Activated naive CD8-positive, alpha-beta T cell treated with anti-CD3 and anti-CD28 coated beads, Interleukin-2, amount 50 U/mL, for 24 hours (primary cell): ENCODE measurements at regions not wholly inside any gene's neighbourhood (a gene's known extent, or its start where the extent isn't known, plus 50 kb on each side); places are given as distances from the start of the nearest gene placed in this dataset.

Experiments
- ATAC-seq: fragments of 150-1000 bp; cut with Tn5 transposase; one replicate; pipeline ENCODE4 v1.10.0; 2021
- DNase-seq: peaks from one replicate; pipeline ENCODE4 v3.0.0; 2021
- H3K27ac Mint-ChIP-seq: one replicate; pipeline ENCODE4 v1.8.0; 2021; ENCODE audit warnings: mild to moderate bottlenecking, mixed read lengths
- H3K27me3 Mint-ChIP-seq: one replicate; pipeline ENCODE4 v1.8.0; 2021; ENCODE audit warnings: mixed read lengths
- H3K36me3 Mint-ChIP-seq: one replicate; pipeline ENCODE4 v1.8.0; 2021; ENCODE audit warnings: low read depth, mixed read lengths
- H3K4me1 Mint-ChIP-seq: one replicate; pipeline ENCODE4 v1.8.0; 2021; ENCODE audit warnings: mixed read lengths
- H3K4me3 Mint-ChIP-seq: one replicate; pipeline ENCODE4 v1.8.0; 2021; ENCODE audit warnings: mild to moderate bottlenecking, moderate library complexity, mixed read lengths
- H3K9me3 Mint-ChIP-seq: one replicate; pipeline ENCODE4 v1.8.0; 2021; ENCODE audit warnings: mixed read lengths

DNA sequence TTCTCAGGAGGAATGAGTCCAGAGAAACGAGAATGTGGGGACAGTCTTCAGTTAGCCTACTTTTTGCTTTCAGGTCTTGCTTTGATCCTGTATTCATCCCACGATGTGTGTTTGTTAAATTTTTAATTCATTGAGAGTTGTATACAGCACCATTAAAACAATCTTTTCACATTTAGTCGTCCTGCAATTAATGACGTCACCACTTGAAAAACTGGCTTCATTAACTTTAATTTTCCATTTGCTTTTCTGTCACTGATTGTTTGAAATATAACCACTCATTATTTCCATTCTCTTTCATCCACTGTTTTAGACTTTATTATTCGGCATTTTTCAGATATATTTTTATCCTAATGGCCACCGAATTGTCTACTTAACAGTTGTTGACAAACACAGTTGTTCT lies 146.9 kb downstream of the TFEC start:
- Mint-ChIP-seq H3K27ac (no peak overlapping the region), H3K9me3 (peaks cover 3% of the 10 kb centered on the region), H3K4me3 (no peak overlapping the region), H3K27me3 (no peaks in the 10 kb centered on the region), H3K4me1 (no peaks in the 10 kb centered on the region), H3K36me3 (no peaks in the 10 kb centered on the region)
- DNase-seq (no peak), ATAC-seq (no peak)

DNA sequence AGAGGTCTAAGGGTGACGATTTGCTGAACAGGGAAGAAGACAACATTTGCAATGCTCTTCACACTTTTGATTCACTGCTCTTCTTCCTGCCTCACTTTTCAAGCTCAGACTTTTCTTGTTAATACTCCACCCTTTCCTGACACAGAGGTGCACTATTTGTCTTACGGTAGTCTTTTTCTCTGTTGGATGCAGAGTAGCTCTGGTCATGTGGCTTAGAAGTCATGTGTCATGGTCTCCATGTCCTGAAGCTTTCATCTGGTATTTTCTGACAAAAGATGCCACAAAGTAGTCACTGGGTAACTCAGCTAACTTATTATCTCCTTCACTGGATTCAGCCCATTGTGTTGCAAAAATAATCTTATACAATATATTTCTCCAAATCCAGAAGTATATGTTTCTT lies 149.1 kb downstream of the TFEC start:
- ATAC-seq (no peak), DNase-seq (no peak)
- Mint-ChIP-seq H3K9me3 (no peaks in the 10 kb centered on the region), H3K4me1 (no peaks in the 10 kb centered on the region), H3K27ac (no peak overlapping the region), H3K4me3 (no peak overlapping the region), H3K36me3 (no peaks in the 10 kb centered on the region), H3K27me3 (no peaks in the 10 kb centered on the region)

DNA sequence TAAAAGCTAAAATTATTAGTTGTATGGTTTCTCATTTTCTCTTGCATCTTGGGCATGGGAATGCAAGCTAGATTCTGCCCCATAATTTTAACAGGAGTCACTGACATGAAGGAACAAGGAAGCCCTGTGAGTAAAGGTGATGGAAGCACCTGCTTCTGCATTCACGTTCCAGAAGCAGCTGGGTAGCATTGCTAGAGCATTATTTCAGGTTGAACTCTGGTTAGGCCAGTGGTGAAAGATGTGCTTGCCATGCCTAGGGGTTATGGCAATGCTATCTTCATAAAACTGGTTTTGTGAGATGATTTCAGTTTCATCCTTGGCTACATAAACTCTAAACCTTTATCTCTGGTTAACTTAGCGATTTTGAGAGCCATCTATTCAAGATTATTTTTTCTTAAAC lies 151.4 kb downstream of the TFEC start:
- DNase-seq = no peak
- Mint-ChIP-seq H3K4me3 (no peak overlapping the region), H3K4me1 (no peaks in the 10 kb centered on the region), H3K27ac (no peak overlapping the region), H3K36me3 (no peaks in the 10 kb centered on the region), H3K27me3 (no peaks in the 10 kb centered on the region), H3K9me3 (no peaks in the 10 kb centered on the region)
- no peak for ATAC-seq

DNA sequence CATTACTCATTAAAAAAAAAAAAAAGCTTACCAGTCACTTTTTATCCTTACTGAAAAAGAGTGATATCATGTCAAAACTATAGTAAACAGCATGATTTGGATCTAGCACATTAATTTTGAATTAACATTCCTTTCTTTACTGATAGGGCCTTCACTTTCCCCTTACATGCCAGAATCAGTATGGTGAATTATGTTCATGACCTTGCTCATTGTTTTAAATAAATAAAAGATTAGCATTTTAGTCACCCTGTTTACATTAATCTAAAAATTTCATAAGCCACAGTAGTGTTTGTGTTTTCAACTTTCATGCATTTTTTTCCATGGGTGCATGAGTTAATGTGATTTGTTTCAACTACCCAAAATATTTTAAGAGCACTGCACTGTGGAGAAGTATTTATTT lies 160.8 kb downstream of the TFEC start:
- Mint-ChIP-seq H3K36me3 (no peaks in the 10 kb centered on the region), H3K4me1 (no peaks in the 10 kb centered on the region)
- no peak for ATAC-seq

DNA sequence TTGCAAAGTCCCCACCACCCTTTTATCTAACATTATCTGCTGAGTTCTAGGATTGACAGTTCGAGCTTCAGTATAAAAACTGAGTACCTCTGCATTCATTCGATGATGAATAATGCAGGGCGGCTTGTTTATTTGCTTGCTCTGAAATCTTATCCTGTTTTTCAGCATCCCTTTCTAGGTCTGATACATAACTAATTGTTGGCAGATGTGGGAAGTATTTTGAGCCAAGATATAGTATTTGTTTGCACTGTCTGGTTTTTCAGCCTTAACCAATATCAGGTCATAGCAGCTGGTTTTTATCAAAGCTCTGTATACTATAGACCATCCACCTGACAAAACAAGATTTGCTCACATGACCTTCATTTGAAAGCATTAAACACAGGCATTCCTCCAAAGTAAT lies 161.4 kb downstream of the TFEC start:
- DNase-seq = no peak
- no peak for ATAC-seq

More for the DNA sequence above, 160.8 kb downstream of the TFEC start:
- DNase-seq = no peak
- Mint-ChIP-seq H3K4me3 (no peak overlapping the region), H3K27ac (no peak overlapping the region), H3K9me3 (no peaks in the 10 kb centered on the region), H3K27me3 (no peaks in the 10 kb centered on the region)

DNA sequence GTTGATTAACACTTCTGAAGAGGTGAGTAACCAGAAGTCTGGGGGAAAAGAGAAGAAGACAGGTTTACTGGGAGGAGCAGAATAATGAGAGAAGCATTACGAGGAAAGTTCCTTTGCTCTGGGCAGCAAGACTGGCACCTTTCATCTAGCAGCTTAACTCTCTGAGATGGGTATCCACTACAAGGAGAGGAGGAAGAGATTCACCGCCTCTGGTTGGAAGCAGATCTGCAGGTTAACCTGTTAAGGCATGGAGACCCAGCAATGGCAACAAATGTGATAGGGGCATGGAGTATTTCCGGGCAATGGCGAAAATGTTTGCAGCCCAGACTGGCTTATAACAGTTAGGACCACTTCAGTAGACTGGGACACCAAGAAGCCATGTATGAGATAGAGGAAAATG lies 162.2 kb downstream of the TFEC start:
- ATAC-seq = no peak
- DNase-seq = no peak

More for the DNA sequence above, 161.4 kb downstream of the TFEC start:
- Mint-ChIP-seq H3K27ac (no peak overlapping the region), H3K9me3 (no peaks in the 10 kb centered on the region), H3K36me3 (no peaks in the 10 kb centered on the region), H3K4me1 (no peaks in the 10 kb centered on the region), H3K27me3 (no peaks in the 10 kb centered on the region), H3K4me3 (no peak overlapping the region)

DNA sequence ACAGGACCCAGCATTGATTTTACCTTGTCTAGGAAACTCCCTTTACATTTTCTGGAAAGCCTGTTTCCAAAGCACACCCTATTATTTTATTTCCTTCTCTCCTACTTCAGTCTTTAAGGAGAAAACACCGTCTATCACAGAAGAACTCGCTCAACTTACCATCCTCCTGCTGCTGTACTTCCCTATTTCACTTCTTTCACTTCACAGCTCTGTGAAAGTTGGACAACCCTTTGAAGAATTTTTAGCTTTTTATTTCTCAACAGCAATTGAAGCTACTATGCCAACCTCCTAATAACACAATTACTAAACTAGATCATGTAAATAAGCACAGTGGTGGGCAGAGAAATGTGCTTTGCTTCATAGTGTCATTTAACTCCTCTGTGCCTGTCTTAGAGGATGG lies 166.5 kb downstream of the TFEC start:
- Mint-ChIP-seq H3K27me3 (no peaks in the 10 kb centered on the region), H3K27ac (no peak overlapping the region)

More for the DNA sequence above, 162.2 kb downstream of the TFEC start:
- no peaks in the 10 kb centered on the region for H3K36me3 Mint-ChIP-seq
- no peak overlapping the region for H3K4me3 Mint-ChIP-seq
- no peaks in the 10 kb centered on the region for H3K4me1 Mint-ChIP-seq
- H3K9me3 Mint-ChIP-seq = no peaks in the 10 kb centered on the region
- H3K27me3 Mint-ChIP-seq = no peaks in the 10 kb centered on the region
- H3K27ac Mint-ChIP-seq = no peak overlapping the region

DNA sequence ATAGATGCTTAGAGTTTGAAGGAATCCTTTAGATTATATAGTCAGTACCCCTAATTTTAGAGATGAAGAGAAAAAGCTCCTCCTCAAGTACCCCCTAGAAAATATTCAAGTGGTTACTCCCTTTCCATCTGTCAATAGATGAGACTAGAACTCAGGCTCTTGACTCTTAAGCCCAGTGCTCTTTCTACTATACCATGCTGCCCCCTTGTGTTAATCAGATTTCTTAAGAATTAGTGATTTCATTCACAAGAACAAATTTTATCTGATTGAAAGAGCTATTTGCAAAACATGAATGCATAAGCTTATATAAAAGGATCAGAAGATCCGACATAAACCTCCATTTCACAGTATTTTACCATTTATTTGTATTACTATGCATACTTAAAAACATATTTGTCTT lies 179.3 kb downstream of the TFEC start:
- H3K4me1 Mint-ChIP-seq = no peaks in the 10 kb centered on the region
- H3K9me3 Mint-ChIP-seq = no peaks in the 10 kb centered on the region
- H3K4me3 Mint-ChIP-seq = no peak overlapping the region
- DNase-seq (no peak), ATAC-seq (no peak)
- no peak overlapping the region for H3K27ac Mint-ChIP-seq
- H3K36me3 Mint-ChIP-seq = no peaks in the 10 kb centered on the region
- H3K27me3 Mint-ChIP-seq = no peaks in the 10 kb centered on the region

More for the DNA sequence above, 166.5 kb downstream of the TFEC start:
- Mint-ChIP-seq H3K36me3 (no peaks in the 10 kb centered on the region), H3K4me1 (no peaks in the 10 kb centered on the region), H3K4me3 (no peak overlapping the region), H3K9me3 (no peaks in the 10 kb centered on the region)
- DNase-seq = no peak
- no peak for ATAC-seq

DNA sequence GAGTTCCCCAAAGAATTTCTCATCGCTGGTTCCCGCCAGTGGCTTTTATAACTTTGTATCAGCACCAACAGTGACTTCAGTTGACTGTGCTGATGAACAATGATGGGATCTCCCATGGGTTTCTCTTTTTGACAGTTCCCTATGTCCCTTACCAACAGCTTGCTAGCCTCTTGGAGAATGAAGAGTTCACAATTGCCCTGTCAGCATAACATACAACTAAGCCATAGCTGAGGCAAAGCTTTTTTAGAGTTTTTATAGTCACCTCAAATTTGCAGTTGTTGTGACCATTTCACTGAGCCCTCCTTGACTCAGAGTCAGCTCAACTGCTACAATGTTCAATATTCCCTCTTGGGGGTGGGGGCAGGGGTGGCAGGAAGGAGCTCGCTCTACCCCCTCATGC lies 179.8 kb downstream of the TFEC start:
- Mint-ChIP-seq H3K4me1 (no peaks in the 10 kb centered on the region), H3K4me3 (no peak overlapping the region), H3K27me3 (no peaks in the 10 kb centered on the region), H3K36me3 (no peaks in the 10 kb centered on the region), H3K9me3 (no peaks in the 10 kb centered on the region), H3K27ac (no peak overlapping the region)
- no peak for DNase-seq
- ATAC-seq = no peak

DNA sequence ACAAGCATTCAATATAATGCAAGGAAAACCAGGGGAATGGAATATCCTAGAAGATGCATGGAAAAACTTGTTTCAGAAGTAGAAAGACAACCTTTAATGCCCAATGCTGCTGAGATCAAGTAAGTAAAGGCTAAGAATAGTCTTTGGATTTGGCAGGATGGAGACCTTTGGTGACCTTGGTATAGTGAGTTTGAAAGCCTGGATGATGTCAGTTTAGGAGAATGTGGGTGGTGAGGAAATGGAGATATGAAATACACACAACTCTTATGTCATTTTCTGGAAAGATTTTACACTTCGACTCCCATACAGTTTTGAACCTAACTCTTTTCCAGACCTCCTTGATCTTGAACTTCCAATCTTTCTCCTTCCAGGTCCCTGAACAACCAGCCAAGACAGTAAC lies 185.7 kb downstream of the TFEC start:
- Mint-ChIP-seq H3K4me3 (no peak overlapping the region), H3K9me3 (no peaks in the 10 kb centered on the region), H3K36me3 (no peaks in the 10 kb centered on the region), H3K27ac (no peak overlapping the region), H3K4me1 (no peaks in the 10 kb centered on the region), H3K27me3 (no peaks in the 10 kb centered on the region)
- DNase-seq (no peak), ATAC-seq (no peak)

DNA sequence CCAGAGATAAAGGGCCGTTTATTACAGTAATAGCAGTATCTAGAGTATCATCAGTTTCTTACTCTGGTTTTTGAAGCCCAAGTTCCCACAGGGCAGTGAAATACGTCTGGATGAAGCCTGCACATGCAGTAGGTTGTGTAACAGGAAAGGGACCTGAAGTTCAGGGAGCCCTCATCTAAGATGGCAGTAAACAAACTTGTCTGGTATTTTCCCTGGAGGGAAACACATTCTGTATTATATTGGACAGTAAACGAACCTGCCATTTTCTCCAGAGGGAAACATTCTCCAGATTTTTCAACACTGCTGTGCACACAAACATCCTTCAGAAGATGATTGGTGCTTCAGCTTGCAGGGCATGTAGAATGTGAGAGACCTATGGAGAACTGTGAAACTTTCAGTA lies 189.9 kb downstream of the TFEC start:
- H3K27me3 Mint-ChIP-seq = no peaks in the 10 kb centered on the region
- DNase-seq = no peak
- no peak overlapping the region for H3K27ac Mint-ChIP-seq
- no peak overlapping the region for H3K4me3 Mint-ChIP-seq
- H3K9me3 Mint-ChIP-seq = no peaks in the 10 kb centered on the region
- H3K36me3 Mint-ChIP-seq = no peaks in the 10 kb centered on the region
- no peak for ATAC-seq
- H3K4me1 Mint-ChIP-seq = no peaks in the 10 kb centered on the region

DNA sequence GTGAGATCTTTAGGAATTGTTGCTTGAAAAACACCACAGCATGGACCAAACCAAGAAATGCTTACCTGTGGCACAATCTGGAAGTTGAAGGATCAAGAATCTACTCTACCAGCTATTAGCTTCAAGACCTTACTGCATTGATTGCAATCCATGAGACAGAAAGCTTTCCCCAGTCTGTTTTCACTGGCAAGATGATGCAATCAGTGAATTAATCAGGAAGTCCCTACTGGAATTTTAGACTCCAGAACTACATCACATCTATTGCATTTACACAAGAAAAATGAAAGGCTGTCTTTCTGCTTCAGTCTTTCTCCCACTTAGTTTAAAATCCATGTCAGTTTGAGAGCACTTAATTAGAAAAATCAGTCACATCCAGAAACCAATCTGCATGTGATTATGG lies 191.7 kb downstream of the TFEC start:
- Mint-ChIP-seq H3K4me1 (no peaks in the 10 kb centered on the region), H3K27me3 (no peaks in the 10 kb centered on the region), H3K36me3 (no peaks in the 10 kb centered on the region), H3K9me3 (no peaks in the 10 kb centered on the region), H3K27ac (no peak overlapping the region), H3K4me3 (no peak overlapping the region)
- no peak for DNase-seq
- no peak for ATAC-seq

DNA sequence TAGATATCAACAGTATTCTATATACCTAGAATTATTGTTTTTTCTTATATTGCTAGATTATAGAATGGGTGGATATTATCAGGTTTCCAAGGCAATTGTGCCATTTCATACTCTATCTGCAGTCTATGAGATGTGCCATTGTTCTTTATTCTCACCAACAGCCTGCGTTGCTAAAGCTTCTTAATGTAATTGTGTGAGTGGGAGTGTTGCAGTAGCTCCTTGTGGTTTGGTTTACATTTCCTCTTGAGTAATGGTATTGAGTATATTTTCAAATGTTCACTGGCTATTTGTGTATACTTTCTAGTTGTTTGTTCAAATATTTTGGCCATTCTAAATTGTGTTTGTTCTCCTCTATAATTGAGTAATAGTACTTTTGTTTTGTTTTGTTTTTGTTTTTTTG lies 199.2 kb downstream of the TFEC start:
- Mint-ChIP-seq H3K4me3 (no peak overlapping the region), H3K9me3 (no peaks in the 10 kb centered on the region)
- no peak for ATAC-seq

DNA sequence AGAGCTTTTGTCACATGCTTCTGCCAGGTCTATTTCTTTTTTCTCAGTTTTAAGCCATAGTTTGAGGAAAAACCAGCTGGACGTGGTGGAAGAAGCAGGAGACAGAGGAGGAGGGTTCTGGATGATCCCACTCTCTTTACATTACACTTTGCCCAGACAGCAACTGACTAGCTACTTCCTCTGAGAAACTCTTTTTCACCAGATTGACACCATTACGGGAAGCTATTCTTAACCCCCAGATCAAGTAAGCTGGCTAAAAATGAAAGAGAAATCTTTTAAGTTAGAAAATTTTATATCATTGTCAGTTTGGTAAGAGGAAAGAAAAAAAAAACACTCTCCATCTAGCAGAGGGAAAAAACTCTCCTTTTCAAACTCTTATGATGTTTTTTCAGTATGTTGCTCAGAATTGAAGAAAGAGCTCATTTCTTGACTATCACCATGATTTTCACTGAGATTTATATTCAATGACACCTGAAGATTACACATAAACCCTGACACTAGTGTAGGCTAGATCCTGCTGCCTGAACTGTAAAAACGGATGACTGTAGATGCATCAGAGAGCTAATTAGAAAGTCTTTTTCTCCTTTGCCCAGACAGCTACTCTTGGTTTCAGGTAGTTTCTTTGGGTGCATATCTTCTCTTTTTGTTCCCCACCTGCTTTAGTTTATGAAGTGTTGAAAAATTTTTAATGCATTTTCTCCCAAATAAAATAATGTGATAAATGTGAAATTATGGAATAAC lies 203.1 kb downstream of the TFEC start:
- no peak for ATAC-seq
- no peak overlapping the region for H3K4me3 Mint-ChIP-seq
- H3K9me3 Mint-ChIP-seq = no peaks in the 10 kb centered on the region
- no peak for DNase-seq
- no peaks in the 10 kb centered on the region for H3K4me1 Mint-ChIP-seq
- no peaks in the 10 kb centered on the region for H3K27me3 Mint-ChIP-seq
- no peak overlapping the region for H3K27ac Mint-ChIP-seq
- H3K36me3 Mint-ChIP-seq = no peaks in the 10 kb centered on the region

More for the DNA sequence above, 199.2 kb downstream of the TFEC start:
- DNase-seq = no peak
- H3K27me3 Mint-ChIP-seq = no peaks in the 10 kb centered on the region
- no peaks in the 10 kb centered on the region for H3K36me3 Mint-ChIP-seq
- H3K4me1 Mint-ChIP-seq = no peaks in the 10 kb centered on the region
- H3K27ac Mint-ChIP-seq = no peak overlapping the region

DNA sequence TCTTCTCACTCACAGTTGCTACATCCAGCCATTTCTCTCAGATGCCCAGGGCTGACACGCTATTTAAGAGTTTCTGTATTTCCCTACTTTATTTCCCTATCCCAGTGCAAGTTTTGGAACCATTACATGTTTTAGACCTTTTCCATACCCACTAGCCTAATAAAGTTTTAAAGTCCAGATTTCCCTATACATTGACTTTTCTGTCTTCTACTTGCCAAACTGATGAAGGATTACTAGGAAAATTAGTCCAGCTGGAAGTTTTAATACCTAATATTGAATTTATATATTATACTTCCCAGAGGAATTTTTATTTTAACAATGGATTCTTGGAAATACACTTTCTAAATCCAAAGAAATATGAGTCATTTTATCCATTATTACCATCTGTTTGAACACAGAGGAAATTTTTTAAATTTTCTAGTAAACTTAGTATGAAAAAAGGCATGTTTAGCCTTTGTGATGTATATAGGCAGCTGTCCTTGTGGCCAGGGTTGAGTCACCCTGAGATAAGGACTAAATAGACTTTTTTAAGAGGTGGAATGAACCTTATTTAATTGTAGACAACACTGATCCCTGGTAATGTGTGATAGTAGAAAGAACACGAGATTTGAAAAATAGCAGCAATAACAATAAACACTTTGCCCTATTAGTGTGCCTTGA lies 205.0 kb downstream of the TFEC start:
- ATAC-seq (no peak), DNase-seq (no peak)
- Mint-ChIP-seq H3K27ac (no peak overlapping the region), H3K4me3 (no peak overlapping the region), H3K9me3 (no peaks in the 10 kb centered on the region), H3K27me3 (no peaks in the 10 kb centered on the region), H3K36me3 (no peaks in the 10 kb centered on the region), H3K4me1 (no peaks in the 10 kb centered on the region)
